ENCODE measurements at regions not wholly inside any gene's neighbourhood (a gene's known extent, or its start where the extent isn't known, plus 50 kb on each side); places are given as distances from the start of the nearest gene placed in this dataset.

DNA sequence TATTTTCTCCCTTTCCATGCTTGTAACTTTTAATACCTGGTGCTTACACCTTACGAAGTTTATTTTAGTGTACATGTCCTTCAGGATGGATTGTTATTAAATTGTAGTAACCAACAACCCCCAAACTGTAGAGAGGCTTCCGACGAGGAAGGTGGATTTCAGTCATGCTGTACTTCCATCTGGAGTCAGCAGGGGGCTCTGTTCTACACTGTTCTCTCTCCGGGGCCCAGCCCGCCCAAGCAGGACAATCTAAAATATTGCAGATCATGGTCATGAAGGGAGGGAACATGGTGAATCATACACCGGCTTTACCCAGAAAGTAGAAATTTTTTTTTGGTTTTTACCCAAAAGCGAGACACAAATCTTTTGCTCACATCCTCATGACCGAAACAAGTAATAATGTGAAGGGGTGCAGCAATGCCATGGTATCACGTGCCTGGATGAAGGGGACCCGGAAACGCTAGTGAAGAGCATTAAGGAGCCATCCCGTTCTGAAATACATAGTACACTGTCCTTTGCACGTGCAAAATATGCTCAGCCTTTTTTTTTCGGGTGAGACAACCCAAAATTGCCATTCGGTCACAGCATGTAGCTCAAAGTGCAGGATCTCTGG, 884.8 kb downstream of the EPHA4 start:
- Histone ChIP-seq H3K23ac (ENCODE audit: low read length in 2 of 2) (no peak overlapping the region), H4K91ac (ENCODE audit: low read length) (no peak overlapping the region), H4K8ac (ENCODE audit: low read length) (no peak overlapping the region), H3K18ac (ENCODE audit: low read depth in 1 of 2, low read length in 2 of 2) (no peak overlapping the region), H2BK5ac (ENCODE audit: low read depth, low read length, poor library complexity, severe bottlenecking) (no peak overlapping the region), H3K9me3 (ENCODE audit: control insufficient read depth, low read length) (no peaks in the 10 kb centered on the region), H2AFZ (ENCODE audit: low read depth, low read length) (no peak overlapping the region), H3K4ac (ENCODE audit: low read depth in 1 of 2, low read length in 2 of 2) (no peak overlapping the region), H3K4me1 (ENCODE audit: control insufficient read depth, insufficient read depth, low read depth, low read length) (peaks cover 3% of the 10 kb centered on the region), H2BK15ac (ENCODE audit: low read depth, poor library complexity, severe bottlenecking) (no peak overlapping the region), H3K14ac (ENCODE audit: low read length in 2 of 2) (no peak overlapping the region), H2BK12ac (ENCODE audit: low read length in 2 of 2) (no peak overlapping the region), H2AK5ac (ENCODE audit: low read length, severe bottlenecking) (peak overlapping the region; percentile 23), H3K27me3 (ENCODE audit: control insufficient read depth in 1 of 2, insufficient read depth in 1 of 2, low read length in 2 of 2) (no peaks in the 10 kb centered on the region), H3K4me3 (ENCODE audit: insufficient read depth in 1 of 2, low read depth in 1 of 2, low read length in 2 of 2) (no peak overlapping the region), H3K9ac (ENCODE audit: low read length) (peak overlapping the region; percentile 21), H3K36me3 (ENCODE audit: control insufficient read depth in 1 of 2, insufficient read depth in 2 of 2, low read depth in 1 of 2, low read length in 2 of 2) (no peaks in the 10 kb centered on the region), H2BK120ac (ENCODE audit: low read depth, low read length) (no peak overlapping the region), H3K27ac (ENCODE audit: low read length, poor library complexity, severe bottlenecking) (no peak overlapping the region), H3K79me1 (replicated peaks; ENCODE audit: low read length, poor library complexity, severe bottlenecking) (no peaks in the 10 kb centered on the region), H3K4me2 (ENCODE audit: low read length, poor library complexity, severe bottlenecking) (no peak overlapping the region)
- 65% methylated on average over 14 of the region's 15 CpGs for WGBS
- peak; percentile 54 for DNase-seq

DNA sequence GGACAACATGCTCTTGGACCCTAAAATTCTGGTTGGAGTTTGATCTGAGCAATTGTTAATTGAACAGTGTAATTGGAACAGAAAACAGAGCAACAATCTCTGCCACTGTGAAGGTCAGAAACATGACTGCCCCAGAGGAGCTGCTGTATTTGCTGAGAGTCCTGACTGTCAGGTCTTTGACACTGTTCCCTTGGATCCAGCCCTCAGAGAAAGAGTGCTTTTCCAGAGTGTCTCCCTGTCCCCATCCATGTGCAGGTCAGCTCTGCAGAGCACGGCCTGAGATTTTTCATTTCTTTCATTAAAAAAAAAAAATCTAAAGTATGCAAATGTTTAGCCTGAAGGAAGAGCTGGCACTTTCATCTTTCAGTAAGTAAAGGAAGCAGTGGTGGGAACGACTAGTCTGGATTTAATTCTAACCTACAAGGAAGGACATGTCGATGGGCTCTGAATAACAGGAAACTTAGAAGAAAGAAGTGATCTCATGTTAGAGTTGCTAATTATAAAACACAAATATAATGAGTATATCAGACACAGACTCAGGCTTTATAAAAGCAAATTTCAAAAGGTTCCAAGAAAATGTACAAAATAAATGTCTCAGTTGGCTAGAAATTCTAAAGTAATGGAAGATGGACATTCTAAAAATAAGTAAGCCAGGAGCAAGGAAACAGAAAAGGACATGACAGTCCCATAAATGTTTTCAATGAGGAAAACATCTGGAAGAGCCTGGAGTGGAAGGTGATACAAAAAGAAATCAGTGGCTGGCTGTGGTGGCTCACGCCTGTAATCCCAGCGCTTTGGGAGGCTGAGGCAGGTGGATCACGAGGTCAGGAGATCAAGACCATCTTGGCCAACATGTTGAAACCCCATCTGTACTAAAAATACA, 876.5 kb downstream of the EPHA4 start:
- Histone ChIP-seq H4K91ac (ENCODE audit: low read length) (no peak overlapping the region), H2BK5ac (ENCODE audit: low read depth, low read length, poor library complexity, severe bottlenecking) (no peak overlapping the region), H3K18ac (ENCODE audit: low read depth in 1 of 2, low read length in 2 of 2) (no peak overlapping the region), H3K4ac (ENCODE audit: low read depth in 1 of 2, low read length in 2 of 2) (no peak overlapping the region), H2BK15ac (ENCODE audit: low read depth, poor library complexity, severe bottlenecking) (no peak overlapping the region), H2BK12ac (ENCODE audit: low read length in 2 of 2) (no peak overlapping the region), H3K9ac (ENCODE audit: low read length) (no peak overlapping the region), H2AFZ (ENCODE audit: low read depth, low read length) (no peak overlapping the region), H2AK5ac (ENCODE audit: low read length, severe bottlenecking) (no peak overlapping the region), H3K4me1 (ENCODE audit: control insufficient read depth, insufficient read depth, low read depth, low read length) (peaks cover 2% of the 10 kb centered on the region), H3K79me1 (replicated peaks; ENCODE audit: low read length, poor library complexity, severe bottlenecking) (no peaks in the 10 kb centered on the region), H2BK120ac (ENCODE audit: low read depth, low read length) (no peak overlapping the region), H4K8ac (ENCODE audit: low read length) (no peak overlapping the region), H3K27ac (ENCODE audit: low read length, poor library complexity, severe bottlenecking) (no peak overlapping the region), H3K9me3 (ENCODE audit: control insufficient read depth, low read length) (peaks cover 2% of the 10 kb centered on the region), H3K14ac (ENCODE audit: low read length in 2 of 2) (no peak overlapping the region), H3K27me3 (ENCODE audit: control insufficient read depth in 1 of 2, insufficient read depth in 1 of 2, low read length in 2 of 2) (no peaks in the 10 kb centered on the region), H3K4me2 (ENCODE audit: low read length, poor library complexity, severe bottlenecking) (no peak overlapping the region), H3K36me3 (ENCODE audit: control insufficient read depth in 1 of 2, insufficient read depth in 2 of 2, low read depth in 1 of 2, low read length in 2 of 2) (no peaks in the 10 kb centered on the region), H3K23ac (ENCODE audit: low read length in 2 of 2) (no peak overlapping the region), H3K4me3 (ENCODE audit: insufficient read depth in 1 of 2, low read depth in 1 of 2, low read length in 2 of 2) (no peak overlapping the region)
- no peak for DNase-seq
- WGBS = 83% methylated on average over 3 of the region's 6 CpGs

DNA sequence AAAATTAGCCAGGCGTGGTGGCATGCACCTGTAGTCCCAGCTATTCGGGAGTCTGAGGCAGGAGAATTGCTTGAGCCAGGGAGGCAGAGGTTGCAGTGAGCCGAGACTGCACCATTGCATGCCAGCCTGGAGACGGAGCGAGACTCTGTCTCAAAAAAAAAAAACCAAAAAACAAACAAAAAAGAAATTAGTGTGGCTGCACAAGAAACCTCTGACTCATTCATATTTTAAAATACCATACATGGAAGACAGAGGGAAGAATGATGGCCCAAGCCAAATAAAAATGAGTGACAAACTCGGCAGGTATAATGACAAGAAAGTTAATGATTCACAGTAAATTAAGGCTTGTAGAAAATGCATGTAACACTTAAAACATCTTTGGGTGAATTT, 875.8 kb downstream of the EPHA4 start:
- Histone ChIP-seq H2AK5ac (ENCODE audit: low read length, severe bottlenecking) (no peak overlapping the region), H2BK120ac (ENCODE audit: low read depth, low read length) (no peak overlapping the region), H3K27ac (ENCODE audit: low read length, poor library complexity, severe bottlenecking) (no peak overlapping the region), H3K14ac (ENCODE audit: low read length in 2 of 2) (no peak overlapping the region), H3K4me2 (ENCODE audit: low read length, poor library complexity, severe bottlenecking) (no peak overlapping the region), H4K8ac (ENCODE audit: low read length) (no peak overlapping the region), H3K4me1 (ENCODE audit: control insufficient read depth, insufficient read depth, low read depth, low read length) (peaks cover 2% of the 10 kb centered on the region), H2BK15ac (ENCODE audit: low read depth, poor library complexity, severe bottlenecking) (no peak overlapping the region), H3K36me3 (ENCODE audit: control insufficient read depth in 1 of 2, insufficient read depth in 2 of 2, low read depth in 1 of 2, low read length in 2 of 2) (no peaks in the 10 kb centered on the region), H4K91ac (ENCODE audit: low read length) (no peak overlapping the region), H2BK5ac (ENCODE audit: low read depth, low read length, poor library complexity, severe bottlenecking) (no peak overlapping the region), H3K18ac (ENCODE audit: low read depth in 1 of 2, low read length in 2 of 2) (no peak overlapping the region), H3K9me3 (ENCODE audit: control insufficient read depth, low read length) (peaks cover 8% of the 10 kb centered on the region), H3K79me1 (replicated peaks; ENCODE audit: low read length, poor library complexity, severe bottlenecking) (no peaks in the 10 kb centered on the region), H3K23ac (ENCODE audit: low read length in 2 of 2) (no peak overlapping the region), H2AFZ (ENCODE audit: low read depth, low read length) (no peak overlapping the region), H3K4me3 (ENCODE audit: insufficient read depth in 1 of 2, low read depth in 1 of 2, low read length in 2 of 2) (no peak overlapping the region), H3K27me3 (ENCODE audit: control insufficient read depth in 1 of 2, insufficient read depth in 1 of 2, low read length in 2 of 2) (no peaks in the 10 kb centered on the region), H3K4ac (ENCODE audit: low read depth in 1 of 2, low read length in 2 of 2) (no peak overlapping the region), H2BK12ac (ENCODE audit: low read length in 2 of 2) (no peak overlapping the region), H3K9ac (ENCODE audit: low read length) (no peak overlapping the region)
- WGBS = 95% methylated on average over 3 of the region's 6 CpGs
- DNase-seq = no peak

DNA sequence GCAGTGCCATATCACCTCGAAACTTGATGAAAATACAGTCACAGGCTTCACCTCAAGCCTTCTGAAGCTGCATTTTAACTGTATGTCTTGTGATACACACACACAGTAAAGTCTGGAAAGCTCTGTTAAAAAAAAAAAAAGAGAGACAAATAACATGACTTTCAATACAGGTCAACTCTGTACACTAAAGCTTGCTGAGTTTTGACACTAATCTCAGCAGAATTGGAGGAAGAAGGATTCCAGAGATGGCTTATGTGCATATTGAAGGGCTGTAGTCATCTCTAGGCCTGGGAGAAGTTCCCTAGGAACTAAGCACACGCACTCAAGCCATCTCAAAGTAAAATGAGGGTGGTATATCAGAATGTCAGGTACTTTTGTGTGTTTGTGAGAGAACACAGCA, 875.1 kb downstream of the EPHA4 start:
- Histone ChIP-seq H3K36me3 (ENCODE audit: control insufficient read depth in 1 of 2, insufficient read depth in 2 of 2, low read depth in 1 of 2, low read length in 2 of 2) (no peaks in the 10 kb centered on the region), H2BK12ac (ENCODE audit: low read length in 2 of 2) (no peak overlapping the region), H2AFZ (ENCODE audit: low read depth, low read length) (no peak overlapping the region), H3K9me3 (ENCODE audit: control insufficient read depth, low read length) (peaks cover 13% of the 10 kb centered on the region), H3K18ac (ENCODE audit: low read depth in 1 of 2, low read length in 2 of 2) (no peak overlapping the region), H3K4me3 (ENCODE audit: insufficient read depth in 1 of 2, low read depth in 1 of 2, low read length in 2 of 2) (no peak overlapping the region), H3K27ac (ENCODE audit: low read length, poor library complexity, severe bottlenecking) (no peak overlapping the region), H4K91ac (ENCODE audit: low read length) (no peak overlapping the region), H3K9ac (ENCODE audit: low read length) (no peak overlapping the region), H3K4ac (ENCODE audit: low read depth in 1 of 2, low read length in 2 of 2) (no peak overlapping the region), H2BK120ac (ENCODE audit: low read depth, low read length) (no peak overlapping the region), H3K4me1 (ENCODE audit: control insufficient read depth, insufficient read depth, low read depth, low read length) (peaks cover 2% of the 10 kb centered on the region), H2BK15ac (ENCODE audit: low read depth, poor library complexity, severe bottlenecking) (no peak overlapping the region), H3K79me1 (replicated peaks; ENCODE audit: low read length, poor library complexity, severe bottlenecking) (no peaks in the 10 kb centered on the region), H3K4me2 (ENCODE audit: low read length, poor library complexity, severe bottlenecking) (no peak overlapping the region), H3K27me3 (ENCODE audit: control insufficient read depth in 1 of 2, insufficient read depth in 1 of 2, low read length in 2 of 2) (no peaks in the 10 kb centered on the region), H2BK5ac (ENCODE audit: low read depth, low read length, poor library complexity, severe bottlenecking) (no peak overlapping the region), H3K23ac (ENCODE audit: low read length in 2 of 2) (no peak overlapping the region), H4K8ac (ENCODE audit: low read length) (no peak overlapping the region), H2AK5ac (ENCODE audit: low read length, severe bottlenecking) (no peak overlapping the region), H3K14ac (ENCODE audit: low read length in 2 of 2) (no peak overlapping the region)
- no peak for DNase-seq
- 86% methylated on average over 2 of the region's 2 CpGs for whole genome bisulfite sequencing

Data from mesenchymal stem cell (in vitro differentiated cells and primary cell).